ENCODE measurements at regions not wholly inside any gene's neighbourhood (a gene's known extent, or its start where the extent isn't known, plus 50 kb on each side); places are given as distances from the start of the nearest gene placed in this dataset.

DNA sequence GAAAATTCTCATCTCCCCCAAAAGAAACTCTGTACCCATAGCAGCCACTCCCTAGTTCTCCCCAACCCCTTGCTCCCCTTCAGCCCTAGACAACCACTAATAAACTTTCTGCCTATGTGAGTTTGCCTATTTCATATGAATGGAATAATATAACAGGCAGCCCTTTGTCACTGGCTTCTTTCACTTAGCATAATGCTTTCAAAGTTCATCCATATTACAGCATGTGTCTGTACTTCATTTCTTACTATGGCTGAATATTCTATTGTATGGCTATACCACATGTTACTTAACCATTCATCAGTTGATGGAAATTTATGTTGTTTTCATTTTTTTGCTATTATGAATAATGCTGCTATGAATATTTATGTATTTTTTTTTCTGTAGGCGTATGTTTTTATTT, 442.9 kb downstream of the SLC4A3 start:
- no CpG with 5 or more reads among the region's 1 CpG for WGBS, 2 experiments (ENCODE audit: insufficient coverage in 2 of 2)
- Histone ChIP-seq H3K27ac (ENCODE audit: low read depth, low read length, severe bottlenecking) (no peak overlapping the region), H3K9me3 (ENCODE audit: control insufficient read depth, low read length) (no peaks in the 10 kb centered on the region), H3K36me3 (ENCODE audit: control insufficient read depth, insufficient read depth, low read length) (no peaks in the 10 kb centered on the region), H3K4me3 (ENCODE audit: extremely low read depth, insufficient read depth, low read length, poor library complexity, severe bottlenecking) (no peak overlapping the region), H3K4me1 (ENCODE audit: control insufficient read depth, insufficient read depth, low read length, poor library complexity, severe bottlenecking) (no peaks in the 10 kb centered on the region)

GRCh38 chr2:220071696-220072095, 444.3 kb downstream of the SLC4A3 start:
- H3K36me3 ChIP-seq (ENCODE audit: control insufficient read depth, insufficient read depth, low read length), result no peaks in the 10 kb centered on the region
- H3K4me3 ChIP-seq (ENCODE audit: extremely low read depth, insufficient read depth, low read length, poor library complexity, severe bottlenecking), result no peak overlapping the region
- H3K27ac ChIP-seq (ENCODE audit: low read depth, low read length, severe bottlenecking), result no peak overlapping the region
- H3K9me3 ChIP-seq (ENCODE audit: control insufficient read depth, low read length), result no peaks in the 10 kb centered on the region
- 74 to 86% methylated on average over 2 to 4 of the region's 5 CpGs for WGBS, 2 experiments (ENCODE audit: insufficient coverage in 2 of 2)
- H3K4me1 ChIP-seq (ENCODE audit: control insufficient read depth, insufficient read depth, low read length, poor library complexity, severe bottlenecking), result peaks cover 7% of the 10 kb centered on the region

- 86 to 87% methylated on average over 5 to 7 of the region's 8 CpGs for WGBS, 2 experiments (ENCODE audit: insufficient coverage in 2 of 2)
- Histone ChIP-seq H3K4me3 (ENCODE audit: extremely low read depth, insufficient read depth, low read length, poor library complexity, severe bottlenecking) (no peak overlapping the region), H3K9me3 (ENCODE audit: control insufficient read depth, low read length) (no peaks in the 10 kb centered on the region), H3K4me1 (ENCODE audit: control insufficient read depth, insufficient read depth, low read length, poor library complexity, severe bottlenecking) (peaks cover 13% of the 10 kb centered on the region), H3K36me3 (ENCODE audit: control insufficient read depth, insufficient read depth, low read length) (no peaks in the 10 kb centered on the region), H3K27ac (ENCODE audit: low read depth, low read length, severe bottlenecking) (no peak overlapping the region)
These were observed 445.3 kb downstream of the SLC4A3 start for GRCh38 chr2:220072669-220073220.

DNA sequence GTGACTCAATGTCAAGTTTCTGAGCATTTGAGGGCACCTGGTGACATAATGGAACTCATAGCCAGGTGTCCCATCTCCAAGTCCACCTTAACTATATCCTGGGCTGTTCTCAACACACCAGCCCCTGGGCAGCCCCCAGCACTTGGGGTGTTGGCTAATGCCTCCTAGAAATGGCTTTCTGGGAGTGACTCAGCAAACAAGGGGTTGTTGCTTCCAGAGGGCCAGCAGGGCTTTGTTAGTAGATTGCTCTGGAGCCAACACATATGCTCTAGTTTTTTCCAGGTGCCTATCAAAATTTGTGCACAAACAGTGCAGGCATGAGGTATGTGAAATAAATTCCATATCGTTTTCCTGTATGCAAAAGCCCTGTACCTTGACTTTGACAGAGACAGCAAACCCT, 448.4 kb downstream of the SLC4A3 start:
- Histone ChIP-seq H3K9me3 (ENCODE audit: control insufficient read depth, low read length) (no peaks in the 10 kb centered on the region), H3K4me1 (ENCODE audit: control insufficient read depth, insufficient read depth, low read length, poor library complexity, severe bottlenecking) (peaks cover 24% of the 10 kb centered on the region), H3K27ac (ENCODE audit: low read depth, low read length, severe bottlenecking) (no peak overlapping the region), H3K4me3 (ENCODE audit: extremely low read depth, insufficient read depth, low read length, poor library complexity, severe bottlenecking) (no peak overlapping the region), H3K36me3 (ENCODE audit: control insufficient read depth, insufficient read depth, low read length) (no peaks in the 10 kb centered on the region)
- 71% methylated on average over 1 of the region's 1 CpG; no CpG with 5 or more reads in 1 of the 2 experiments for WGBS, 2 experiments (ENCODE audit: insufficient coverage in 2 of 2)

DNA sequence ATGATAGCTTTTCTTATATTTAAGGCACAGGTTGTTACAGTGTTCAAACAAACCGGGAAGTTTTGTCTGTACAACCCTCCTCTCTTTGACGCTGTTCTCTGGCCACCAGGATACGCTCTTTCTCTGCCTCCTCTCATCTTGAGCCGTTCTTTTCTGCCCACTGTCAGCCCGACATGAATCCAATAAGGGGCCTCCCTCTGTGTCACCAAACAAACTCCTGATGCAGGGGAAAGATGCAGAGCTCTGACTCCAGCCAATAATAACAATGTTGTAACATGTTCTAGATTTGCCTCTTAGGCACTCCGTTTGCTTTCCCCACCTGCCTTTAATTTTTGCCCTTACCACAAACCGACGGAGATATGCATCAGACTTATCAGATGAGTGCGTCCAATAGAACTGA, 449.3 kb downstream of the SLC4A3 start:
- peaks cover 24% of the 10 kb centered on the region for H3K4me1 ChIP-seq (ENCODE audit: control insufficient read depth, insufficient read depth, low read length, poor library complexity, severe bottlenecking)
- WGBS, 2 experiments (ENCODE audit: insufficient coverage in 2 of 2), result 68 to 71% methylated on average over 8 to 9 of the region's 9 CpGs
- H3K4me3 ChIP-seq (ENCODE audit: extremely low read depth, insufficient read depth, low read length, poor library complexity, severe bottlenecking), result no peak overlapping the region
- H3K36me3 ChIP-seq (ENCODE audit: control insufficient read depth, insufficient read depth, low read length), result no peaks in the 10 kb centered on the region
- H3K9me3 ChIP-seq (ENCODE audit: control insufficient read depth, low read length), result no peaks in the 10 kb centered on the region
- peak overlapping the region; percentile 85 for H3K27ac ChIP-seq (ENCODE audit: low read depth, low read length, severe bottlenecking)

GRCh38 chr2:220077488-220077887, 450.1 kb downstream of the SLC4A3 start:
- 48 to 53% methylated on average over 4 to 6 of the region's 6 CpGs for WGBS, 2 experiments (ENCODE audit: insufficient coverage in 2 of 2)
- H3K27ac ChIP-seq (ENCODE audit: low read depth, low read length, severe bottlenecking), result peak overlapping the region; percentile 85
- H3K4me3 ChIP-seq (ENCODE audit: extremely low read depth, insufficient read depth, low read length, poor library complexity, severe bottlenecking), result no peak overlapping the region
- H3K4me1 ChIP-seq (ENCODE audit: control insufficient read depth, insufficient read depth, low read length, poor library complexity, severe bottlenecking), result peaks cover 31% of the 10 kb centered on the region
- H3K9me3 ChIP-seq (ENCODE audit: control insufficient read depth, low read length), result no peaks in the 10 kb centered on the region
- H3K36me3 ChIP-seq (ENCODE audit: control insufficient read depth, insufficient read depth, low read length), result no peaks in the 10 kb centered on the region

DNA sequence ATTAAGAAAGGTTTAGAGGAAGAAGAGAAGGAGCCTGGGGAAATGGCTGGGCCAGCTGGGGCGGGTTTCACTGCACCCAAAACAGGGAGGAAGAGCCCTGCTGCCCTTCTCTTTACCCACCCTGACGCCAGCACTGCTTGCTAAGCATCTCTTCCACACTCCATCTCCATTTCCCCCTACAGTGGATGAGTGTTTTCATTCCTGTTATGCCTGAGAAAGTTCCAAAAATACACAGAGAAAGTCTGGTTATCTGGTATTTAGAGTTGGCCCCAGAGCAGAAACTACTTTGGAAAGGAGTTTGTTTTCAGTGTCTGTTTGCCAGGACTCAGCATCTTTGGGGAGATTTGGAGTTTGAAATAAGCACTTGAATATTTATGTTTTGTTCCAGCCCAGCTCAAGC, 451.0 kb downstream of the SLC4A3 start:
- WGBS, 2 experiments (ENCODE audit: insufficient coverage in 2 of 2), result no CpG with 5 or more reads among the region's 2 CpGs
- no peaks in the 10 kb centered on the region for H3K36me3 ChIP-seq (ENCODE audit: control insufficient read depth, insufficient read depth, low read length)
- H3K9me3 ChIP-seq (ENCODE audit: control insufficient read depth, low read length), result no peaks in the 10 kb centered on the region
- H3K27ac ChIP-seq (ENCODE audit: low read depth, low read length, severe bottlenecking), result peak overlapping the region; percentile 85
- H3K4me3 ChIP-seq (ENCODE audit: extremely low read depth, insufficient read depth, low read length, poor library complexity, severe bottlenecking), result no peak overlapping the region
- H3K4me1 ChIP-seq (ENCODE audit: control insufficient read depth, insufficient read depth, low read length, poor library complexity, severe bottlenecking), result peaks cover 32% of the 10 kb centered on the region

GRCh38 chr2:220079595-220079994, 452.2 kb downstream of the SLC4A3 start:
- H3K27ac ChIP-seq (ENCODE audit: low read depth, low read length, severe bottlenecking), result no peak overlapping the region
- peaks cover 32% of the 10 kb centered on the region for H3K4me1 ChIP-seq (ENCODE audit: control insufficient read depth, insufficient read depth, low read length, poor library complexity, severe bottlenecking)
- H3K9me3 ChIP-seq (ENCODE audit: control insufficient read depth, low read length), result no peaks in the 10 kb centered on the region
- no peaks in the 10 kb centered on the region for H3K36me3 ChIP-seq (ENCODE audit: control insufficient read depth, insufficient read depth, low read length)
- WGBS, 2 experiments (ENCODE audit: insufficient coverage in 2 of 2), result 80 to 89% methylated on average over 1 of the region's 1 CpG
- H3K4me3 ChIP-seq (ENCODE audit: extremely low read depth, insufficient read depth, low read length, poor library complexity, severe bottlenecking), result no peak overlapping the region

- Histone ChIP-seq H3K36me3 (ENCODE audit: control insufficient read depth, insufficient read depth, low read length) (no peaks in the 10 kb centered on the region), H3K27ac (ENCODE audit: low read depth, low read length, severe bottlenecking) (no peak overlapping the region), H3K4me3 (ENCODE audit: extremely low read depth, insufficient read depth, low read length, poor library complexity, severe bottlenecking) (no peak overlapping the region), H3K4me1 (ENCODE audit: control insufficient read depth, insufficient read depth, low read length, poor library complexity, severe bottlenecking) (peaks cover 29% of the 10 kb centered on the region), H3K9me3 (ENCODE audit: control insufficient read depth, low read length) (no peaks in the 10 kb centered on the region)
- WGBS, 2 experiments (ENCODE audit: insufficient coverage in 2 of 2), result 80 to 93% methylated on average over 3 of the region's 4 CpGs
These were observed 453.7 kb downstream of the SLC4A3 start for GRCh38 chr2:220081171-220081570.

DNA sequence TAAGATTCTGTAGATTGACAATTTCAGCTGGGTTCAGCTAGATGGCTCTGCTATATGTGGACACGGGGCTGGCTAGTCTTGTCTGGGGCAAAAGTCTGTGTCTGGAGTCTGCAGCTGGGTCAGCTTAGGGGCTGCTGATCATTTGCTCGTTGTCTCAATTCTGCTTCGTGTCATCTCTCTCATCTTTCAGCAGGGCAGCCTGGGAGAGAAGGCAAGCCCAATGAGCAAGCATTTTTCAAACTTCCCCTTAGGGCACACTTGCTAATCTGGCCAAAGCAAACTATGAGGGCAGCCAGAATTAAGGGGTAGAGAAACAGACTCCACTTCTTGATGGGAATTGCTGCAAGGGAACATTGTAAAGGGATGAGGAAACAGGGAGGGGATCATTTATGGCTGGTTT, 462.6 kb downstream of the SLC4A3 start:
- no peak overlapping the region for H3K4me3 ChIP-seq (ENCODE audit: extremely low read depth, insufficient read depth, low read length, poor library complexity, severe bottlenecking)
- 66 to 100% methylated on average over 1 to 2 of the region's 3 CpGs for WGBS, 2 experiments (ENCODE audit: insufficient coverage in 2 of 2)
- H3K4me1 ChIP-seq (ENCODE audit: control insufficient read depth, insufficient read depth, low read length, poor library complexity, severe bottlenecking), result peaks cover 5% of the 10 kb centered on the region
- H3K9me3 ChIP-seq (ENCODE audit: control insufficient read depth, low read length), result no peaks in the 10 kb centered on the region
- no peak overlapping the region for H3K27ac ChIP-seq (ENCODE audit: low read depth, low read length, severe bottlenecking)
- H3K36me3 ChIP-seq (ENCODE audit: control insufficient read depth, insufficient read depth, low read length), result no peaks in the 10 kb centered on the region

- H3K4me1 ChIP-seq (ENCODE audit: control insufficient read depth, insufficient read depth, low read length, poor library complexity, severe bottlenecking), result peaks cover 27% of the 10 kb centered on the region
- no peak overlapping the region for H3K4me3 ChIP-seq (ENCODE audit: extremely low read depth, insufficient read depth, low read length, poor library complexity, severe bottlenecking)
- peak overlapping the region; percentile 87 for H3K27ac ChIP-seq (ENCODE audit: low read depth, low read length, severe bottlenecking)
- no peaks in the 10 kb centered on the region for H3K9me3 ChIP-seq (ENCODE audit: control insufficient read depth, low read length)
- H3K36me3 ChIP-seq (ENCODE audit: control insufficient read depth, insufficient read depth, low read length), result no peaks in the 10 kb centered on the region
- 58 to 63% methylated on average over 2 of the region's 2 CpGs for WGBS, 2 experiments (ENCODE audit: insufficient coverage in 2 of 2)
These were observed 469.0 kb downstream of the SLC4A3 start for GRCh38 chr2:220096406-220096805.

Data from mesodermal cell (in vitro differentiated cells).